ENCODE measurements at regions not wholly inside any gene's neighbourhood (a gene's known extent, or its start where the extent isn't known, plus 50 kb on each side); places are given as distances from the start of the nearest gene placed in this dataset.

GRCh38 chr15:88399021-88399685 is 68.0 kb downstream of the MRPL46 start:
- TF ChIP-seq POLR2AphosphoS5 (IDR thresholded peaks at IDR 0.05; ENCODE audit: low read depth, low read length) (no peak), EP300 (IDR thresholded peaks at IDR 0.05; ENCODE audit: borderline replicate concordance in 1 of 2, low read depth in 1 of 2, low read length in 1 of 2) (no peak), YY1 (IDR thresholded peaks at IDR 0.05; ENCODE audit: low read depth) (no peak), CTCF (IDR thresholded peaks at IDR 0.05) (no peak)
- TF ChIP-seq, protein P1, sequence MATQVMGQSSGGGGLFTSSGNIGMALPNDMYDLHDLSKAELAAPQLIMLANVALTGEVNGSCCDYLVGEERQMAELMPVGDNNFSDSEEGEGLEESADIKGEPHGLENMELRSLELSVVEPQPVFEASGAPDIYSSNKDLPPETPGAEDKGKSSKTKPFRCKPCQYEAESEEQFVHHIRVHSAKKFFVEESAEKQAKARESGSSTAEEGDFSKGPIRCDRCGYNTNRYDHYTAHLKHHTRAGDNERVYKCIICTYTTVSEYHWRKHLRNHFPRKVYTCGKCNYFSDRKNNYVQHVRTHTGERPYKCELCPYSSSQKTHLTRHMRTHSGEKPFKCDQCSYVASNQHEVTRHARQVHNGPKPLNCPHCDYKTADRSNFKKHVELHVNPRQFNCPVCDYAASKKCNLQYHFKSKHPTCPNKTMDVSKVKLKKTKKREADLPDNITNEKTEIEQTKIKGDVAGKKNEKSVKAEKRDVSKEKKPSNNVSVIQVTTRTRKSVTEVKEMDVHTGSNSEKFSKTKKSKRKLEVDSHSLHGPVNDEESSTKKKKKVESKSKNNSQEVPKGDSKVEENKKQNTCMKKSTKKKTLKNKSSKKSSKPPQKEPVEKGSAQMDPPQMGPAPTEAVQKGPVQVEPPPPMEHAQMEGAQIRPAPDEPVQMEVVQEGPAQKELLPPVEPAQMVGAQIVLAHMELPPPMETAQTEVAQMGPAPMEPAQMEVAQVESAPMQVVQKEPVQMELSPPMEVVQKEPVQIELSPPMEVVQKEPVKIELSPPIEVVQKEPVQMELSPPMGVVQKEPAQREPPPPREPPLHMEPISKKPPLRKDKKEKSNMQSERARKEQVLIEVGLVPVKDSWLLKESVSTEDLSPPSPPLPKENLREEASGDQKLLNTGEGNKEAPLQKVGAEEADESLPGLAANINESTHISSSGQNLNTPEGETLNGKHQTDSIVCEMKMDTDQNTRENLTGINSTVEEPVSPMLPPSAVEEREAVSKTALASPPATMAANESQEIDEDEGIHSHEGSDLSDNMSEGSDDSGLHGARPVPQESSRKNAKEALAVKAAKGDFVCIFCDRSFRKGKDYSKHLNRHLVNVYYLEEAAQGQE (IDR thresholded peaks at IDR 0.05; ENCODE audit: low read depth, low read length) = no peak

Data from SK-N-SH (cell line).